ENCODE measurements at regions not wholly inside any gene's neighbourhood (a gene's known extent, or its start where the extent isn't known, plus 50 kb on each side); places are given as distances from the start of the nearest gene placed in this dataset.
"Not testable (repeated sequence)": the region's sequence is repeated elsewhere in the genome, so short reads cannot be mapped to it uniquely, and the experiment has no call there.

- H3K4me1 Mint-ChIP-seq (ENCODE audit: low read depth); H3K27ac Mint-ChIP-seq; H3K9me3 Mint-ChIP-seq; H3K36me3 Mint-ChIP-seq (ENCODE audit: low read depth); H3K4me3 Mint-ChIP-seq; DNase-seq; H3K27me3 Mint-ChIP-seq (ENCODE audit: insufficient read depth): not testable (repeated sequence)
- peak; percentile 31 for TF ChIP-seq CTCF (IDR thresholded peaks at IDR 0.05)
Measured at GRCh38 chr21:5114893-5115645, 5406.3 kb upstream of the TPTE start.

GRCh38 chr21:5115646-5116343 lies 5405.6 kb upstream of the TPTE start:
- not testable (repeated sequence) for DNase-seq

GRCh38 chr21:5116344-5117123 lies 5404.8 kb upstream of the TPTE start:
- H3K9me3 Mint-ChIP-seq; H3K4me1 Mint-ChIP-seq (ENCODE audit: low read depth); H3K27me3 Mint-ChIP-seq (ENCODE audit: insufficient read depth); DNase-seq; H3K4me3 Mint-ChIP-seq; H3K27ac Mint-ChIP-seq; H3K36me3 Mint-ChIP-seq (ENCODE audit: low read depth): not testable (repeated sequence)

More at GRCh38 chr21:5115646-5116343, 5405.6 kb upstream of the TPTE start:
- H3K36me3 Mint-ChIP-seq (ENCODE audit: low read depth); H3K27me3 Mint-ChIP-seq (ENCODE audit: insufficient read depth); H3K4me1 Mint-ChIP-seq (ENCODE audit: low read depth); H3K27ac Mint-ChIP-seq; H3K9me3 Mint-ChIP-seq; H3K4me3 Mint-ChIP-seq: not testable (repeated sequence)

GRCh38 chr21:5117135-5117534 lies 5404.2 kb upstream of the TPTE start:
- not testable (repeated sequence) for H3K27ac Mint-ChIP-seq; H3K4me1 Mint-ChIP-seq (ENCODE audit: low read depth)

GRCh38 chr21:5117666-5118295 lies 5403.6 kb upstream of the TPTE start:
- not testable (repeated sequence) for H3K4me3 Mint-ChIP-seq; H3K36me3 Mint-ChIP-seq (ENCODE audit: low read depth); H3K27ac Mint-ChIP-seq; H3K4me1 Mint-ChIP-seq (ENCODE audit: low read depth); DNase-seq; H3K27me3 Mint-ChIP-seq (ENCODE audit: insufficient read depth); H3K9me3 Mint-ChIP-seq

More at GRCh38 chr21:5117135-5117534, 5404.2 kb upstream of the TPTE start:
- not testable (repeated sequence) for H3K27me3 Mint-ChIP-seq (ENCODE audit: insufficient read depth); H3K36me3 Mint-ChIP-seq (ENCODE audit: low read depth); H3K4me3 Mint-ChIP-seq; DNase-seq; H3K9me3 Mint-ChIP-seq

GRCh38 chr21:5118296-5118679 lies 5403.1 kb upstream of the TPTE start:
- H3K36me3 Mint-ChIP-seq (ENCODE audit: low read depth); DNase-seq; H3K9me3 Mint-ChIP-seq: not testable (repeated sequence)

GRCh38 chr21:5119179-5119578 lies 5402.2 kb upstream of the TPTE start:
- H3K4me3 Mint-ChIP-seq; H3K27me3 Mint-ChIP-seq (ENCODE audit: insufficient read depth); H3K36me3 Mint-ChIP-seq (ENCODE audit: low read depth); H3K9me3 Mint-ChIP-seq; DNase-seq; H3K27ac Mint-ChIP-seq; H3K4me1 Mint-ChIP-seq (ENCODE audit: low read depth): not testable (repeated sequence)

More at GRCh38 chr21:5118296-5118679, 5403.1 kb upstream of the TPTE start:
- not testable (repeated sequence) for H3K4me1 Mint-ChIP-seq (ENCODE audit: low read depth); H3K27ac Mint-ChIP-seq; H3K27me3 Mint-ChIP-seq (ENCODE audit: insufficient read depth); H3K4me3 Mint-ChIP-seq

GRCh38 chr21:5121399-5121798 lies 5400.0 kb upstream of the TPTE start:
- H3K4me3 Mint-ChIP-seq; H3K27ac Mint-ChIP-seq; DNase-seq; H3K4me1 Mint-ChIP-seq (ENCODE audit: low read depth); H3K9me3 Mint-ChIP-seq; H3K27me3 Mint-ChIP-seq (ENCODE audit: insufficient read depth); H3K36me3 Mint-ChIP-seq (ENCODE audit: low read depth): not testable (repeated sequence)

GRCh38 chr21:5121849-5122248 lies 5399.5 kb upstream of the TPTE start:
- H3K4me3 Mint-ChIP-seq; H3K9me3 Mint-ChIP-seq; H3K27ac Mint-ChIP-seq; H3K36me3 Mint-ChIP-seq (ENCODE audit: low read depth); H3K4me1 Mint-ChIP-seq (ENCODE audit: low read depth); DNase-seq; H3K27me3 Mint-ChIP-seq (ENCODE audit: insufficient read depth): not testable (repeated sequence)

Data from HFFc6 (cell line).